Gastrocnemius medialis (tissue), 4 donors: ENCODE measurements at regions not wholly inside any gene's neighbourhood (a gene's known extent, or its start where the extent isn't known, plus 50 kb on each side); places are given as distances from the start of the nearest gene placed in this dataset.

ENCODE experiments used
- CTCF ChIP-seq, 5 experiments: fragments of 450-650 bp in 3 of 5; fragments of 200-600 bp in 2 of 5; sonication (generic) in 2 of 5; IDR thresholded peaks in 4 of 5; conservative IDR thresholded peaks in 1 of 5; 1 replicate in 4 of 5; 2 replicates in 1 of 5; pipeline ENCODE4 v1.5.1; 2016 to 2019; ENCODE audit warnings: antibody characterized with exemption in 5 of 5, mild to moderate bottlenecking in 3 of 5, moderate library complexity in 3 of 5
- POLR2A ChIP-seq, 2 donors: fragments of 450-650 bp; IDR thresholded peaks; one replicate each; pipeline ENCODE4 v1.6.1; 2017; ENCODE audit warnings: antibody characterized with exemption in 2 of 2, mild to moderate bottlenecking in 2 of 2, moderate library complexity in 2 of 2

- TF ChIP-seq POLR2A (IDR thresholded peaks at IDR 0.05): no peak
- no peak for TF ChIP-seq CTCF (IDR thresholded peaks at IDR 0.05 in 4 of 5, conservative IDR thresholded peaks at IDR 0.05 in 1 of 5)
Observed at GRCh38 chr1:189027512-189027911, 1450.2 kb downstream of the BRINP3 start.
